Gastroesophageal sphincter (tissue), 3 donors: ENCODE measurements at regions not wholly inside any gene's neighbourhood (a gene's known extent, or its start where the extent isn't known, plus 50 kb on each side); places are given as distances from the start of the nearest gene placed in this dataset.

Source experiments
- CTCF ChIP-seq, 4 experiments: fragments of 200-600 bp in 2 of 4; fragments of 450-650 bp in 2 of 4; sonication (generic) in 1 of 4; IDR thresholded peaks; one replicate each; pipeline ENCODE4 v1.5.1; 2017 to 2019; ENCODE audit warnings: antibody characterized with exemption in 4 of 4, mild to moderate bottlenecking in 2 of 4, moderate library complexity in 2 of 4
- EP300 ChIP-seq: sonication (generic); formaldehyde crosslinking; IDR thresholded peaks from one replicate; pipeline ENCODE4 v1.6.1; 2017; ENCODE audit warnings: antibody characterized with exemption, mild to moderate bottlenecking

- TF ChIP-seq CTCF (IDR thresholded peaks at IDR 0.05), result no peak
- TF ChIP-seq EP300, result no peak
Observed at GRCh38 chr3:33989229-33989628, 190.8 kb downstream of the PDCD6IP start.
